HEK293 (cell line): ENCODE measurements at regions not wholly inside any gene's neighbourhood (a gene's known extent, or its start where the extent isn't known, plus 50 kb on each side); places are given as distances from the start of the nearest gene placed in this dataset.

Experiments
- CTCF ChIA-PET: fragments of 350-600 bp; formaldehyde crosslinking; extraction: SDS; loops from one replicate; lab custom pipeline; 2021; ENCODE audit warnings: antibody characterized with exemption; lab: Yijun Ruan, JAX
- POLR2A ChIA-PET: fragments of 300-600 bp; formaldehyde crosslinking; extraction: SDS; loops from one replicate; lab custom pipeline; 2020; ENCODE audit warnings: antibody characterized with exemption, inconsistent platforms; lab: Yijun Ruan, JAX
- H3K27ac ChIP-seq: fragments of 200-500 bp; sonication (Bioruptor generic); 2 replicates; pipeline ENCODE4 v1.5.1; 2014; ENCODE audit warnings: low read depth, low read length, control low read depth, inconsistent platforms; ENCODE audit errors: extremely low read depth
- H3K36me3 ChIP-seq, 2 experiments: fragments of 200-500 bp in 1 of 2; sonication (Bioruptor generic) in 1 of 2; 1 replicate in 1 of 2; 2 replicates in 1 of 2; pipeline ENCODE4 v1.5.1; 2014 to 2017; ENCODE audit warnings: inconsistent platforms in 2 of 2, low read length in 2 of 2; ENCODE audit not compliant: control insufficient read depth in 2 of 2, insufficient read depth in 1 of 2
- H3K4me1 ChIP-seq: fragments of 200-500 bp; sonication (Bioruptor generic); 2 replicates; pipeline ENCODE4 v1.5.1; 2014; ENCODE audit warnings: mild to moderate bottlenecking, low read length, inconsistent platforms; ENCODE audit not compliant: control insufficient read depth, insufficient read depth
- H3K4me3 ChIP-seq: 2 replicates; pipeline ENCODE4 v1.5.1; 2011; ENCODE audit warnings: low read depth, mild to moderate bottlenecking, control low read depth, low read length, moderate library complexity
- H3K9me3 ChIP-seq: fragments of 200-500 bp; sonication (Bioruptor generic); 2 replicates; pipeline ENCODE4 v1.5.1; 2014; ENCODE audit warnings: low read depth, low read length, inconsistent platforms; ENCODE audit not compliant: control insufficient read depth, insufficient read depth
- FEZF1 ChIP-seq: fragments of 450-650 bp; formaldehyde crosslinking; IDR thresholded peaks from 2 replicates; pipeline ENCODE4 v1.5.1; 2016; ENCODE audit warnings: missing biosample characterization, missing genetic modification characterization
- KLF17 ChIP-seq: fragments of 450-650 bp; formaldehyde crosslinking; IDR thresholded peaks from 2 replicates; pipeline ENCODE4 v1.5.1; 2016; ENCODE audit warnings: missing biosample characterization, missing genetic modification characterization
- PRDM1 ChIP-seq: fragments of 450-650 bp; formaldehyde crosslinking; IDR thresholded peaks from 2 replicates; pipeline ENCODE4; 2016; ENCODE audit warnings: missing biosample characterization, missing genetic modification characterization
- PRDM10 ChIP-seq: fragments of 450-650 bp; formaldehyde crosslinking; IDR thresholded peaks from 2 replicates; pipeline ENCODE4 v1.5.1; 2016; ENCODE audit warnings: missing biosample characterization, missing genetic modification characterization
- TRIM28 ChIP-seq: IDR thresholded peaks from 2 replicates; pipeline ENCODE4 v1.6.1; 2011; ENCODE audit warnings: low read length, control low read depth, borderline replicate concordance
- WT1 ChIP-seq: fragments of 450-650 bp; formaldehyde crosslinking; IDR thresholded peaks from 2 replicates; pipeline ENCODE4 v1.5.1; 2016; ENCODE audit warnings: missing biosample characterization, missing genetic modification characterization
- ZBTB20 ChIP-seq: fragments of 450-650 bp; formaldehyde crosslinking; IDR thresholded peaks from 2 replicates; pipeline ENCODE4 v1.5.1; 2016; ENCODE audit warnings: missing biosample characterization, missing genetic modification characterization
- ZEB2 ChIP-seq: fragments of 450-650 bp; formaldehyde crosslinking; IDR thresholded peaks from 2 replicates; pipeline ENCODE4 v1.5.1; 2016; ENCODE audit warnings: missing biosample characterization, missing genetic modification characterization
- ZNF169 ChIP-seq: fragments of 450-650 bp; formaldehyde crosslinking; IDR thresholded peaks from 2 replicates; pipeline ENCODE4 v1.5.1; 2016; ENCODE audit warnings: missing biosample characterization, missing genetic modification characterization
- ZNF280D ChIP-seq: fragments of 450-650 bp; formaldehyde crosslinking; IDR thresholded peaks from 2 replicates; pipeline ENCODE4 v1.5.1; 2016; ENCODE audit warnings: missing biosample characterization, missing genetic modification characterization
- ZNF302 ChIP-seq: fragments of 450-650 bp; formaldehyde crosslinking; IDR thresholded peaks from 2 replicates; pipeline ENCODE4 v1.5.1; 2016; ENCODE audit warnings: missing biosample characterization, missing genetic modification characterization, low read depth
- ZNF335 ChIP-seq: fragments of 450-650 bp; formaldehyde crosslinking; conservative IDR thresholded peaks from 2 replicates; pipeline ENCODE4 v1.5.1; 2016; ENCODE audit warnings: missing biosample characterization, missing genetic modification characterization
- ZNF449 ChIP-seq: fragments of 450-650 bp; formaldehyde crosslinking; IDR thresholded peaks from 2 replicates; pipeline ENCODE4 v1.5.1; 2017; ENCODE audit warnings: missing biosample characterization, mild to moderate bottlenecking, missing genetic modification characterization, moderate library complexity
- ZNF501 ChIP-seq: fragments of 450-650 bp; formaldehyde crosslinking; IDR thresholded peaks from 2 replicates; pipeline ENCODE4 v1.5.1; 2016; ENCODE audit warnings: missing biosample characterization, missing genetic modification characterization
- ZNF664 ChIP-seq: fragments of 450-650 bp; formaldehyde crosslinking; IDR thresholded peaks from 2 replicates; pipeline ENCODE4 v1.5.1; 2016; ENCODE audit warnings: missing biosample characterization, missing genetic modification characterization

- TF ChIP-seq ZNF280D (tag by site-specific recombination) (no peak), ZNF169 (tag by site-specific recombination) (no peak)
- TF ChIP-seq, all 188 proteins: peak for 0
Observed at GRCh38 chr5:174623018-174623417, 101.4 kb upstream of the MSX2 start (continued).

GRCh38 chr5:174623433-174624019, 100.9 kb upstream of the MSX2 start:
- H3K36me3 ChIP-seq, result no peaks in the 10 kb centered on the region
- H3K4me1 ChIP-seq, result peaks cover 14% of the 10 kb centered on the region
- H3K9me3 ChIP-seq, result no peaks in the 10 kb centered on the region
- H3K27ac ChIP-seq, result no peak overlapping the region
- TF ChIP-seq ZBTB20 (tag by site-specific recombination) (peak; percentile 37; the same call in 1 of the 2 replicates), ZNF335 (tag by site-specific recombination) (no peak)
- ChIA-PET POLR2A (no interaction called here), CTCF (interaction anchor here (0.7 to 1.2 kb wide), 2 partner anchors 25 to 89 kb away, joined by 3 to 6 read pairs; no protein-coding TSS in a partner anchor)
- no peak overlapping the region for H3K4me3 ChIP-seq

GRCh38 chr5:174624733-174625522, 99.5 kb upstream of the MSX2 start:
- Histone ChIP-seq H3K9me3 (no peaks in the 10 kb centered on the region), H3K36me3 (no peaks in the 10 kb centered on the region), H3K4me1 (peaks cover 11% of the 10 kb centered on the region), H3K4me3 (no peak overlapping the region), H3K27ac (no peak overlapping the region)
- TF ChIP-seq ZNF449 (no peak), KLF17 (tag by site-specific recombination) (peak; percentile 67; the same call in 1 of the 2 replicates), ZEB2 (0 out of 2 replicates have a peak, but pooled peaks have one; percentile 27), ZNF664 (tag by site-specific recombination) (no peak), TRIM28 (peak; percentile 28; the same call in 1 of the 2 replicates), FEZF1 (no peak), PRDM1 (no peak), PRDM10 (tag by site-specific recombination) (peak; percentile 38; the same call in 1 of the 2 replicates), ZNF302 (tag by site-specific recombination) (no peak), ZNF501 (tag by site-specific recombination) (no peak), WT1 (peak; percentile 86)
- POLR2A ChIA-PET, result interaction anchor here (1.0 kb wide), 1 partner anchor 28 kb away, joined by 6 read pairs; no protein-coding TSS in a partner anchor
- CTCF ChIA-PET, result interaction anchor here (0.5 to 1.7 kb wide), 4 partner anchors 41 to 286 kb away, joined by 3 to 4 read pairs (median 3); no protein-coding TSS in a partner anchor
